Psoas muscle (tissue), 7 donors: ENCODE measurements at regions not wholly inside any gene's neighbourhood (a gene's known extent, or its start where the extent isn't known, plus 50 kb on each side); places are given as distances from the start of the nearest gene placed in this dataset.

Experiments
- ATAC-seq, 4 donors: fragments of 200-7000 bp; cut with Tn5 transposase; one replicate each; pipeline ENCODE4 v1.9.1; 2020; ENCODE audit warnings: moderate library complexity in 3 of 4, mild to moderate bottlenecking in 2 of 4
- DNase-seq, 2 donors: peaks; one replicate each; pipeline ENCODE4 v3.0.0-alpha.2; 2020
- H3K27ac ChIP-seq: fragments of 200-600 bp; one replicate; pipeline ENCODE4 v1.8.0; 2022
- H3K27me3 ChIP-seq, 3 donors: fragments of 200-600 bp in 1 of 3; one replicate each; pipeline versions ENCODE4 v1.6.1 to v1.8.0; 2013 to 2022; ENCODE audit warnings: low read length in 2 of 3, mild to moderate bottlenecking in 2 of 3, moderate library complexity in 1 of 3; ENCODE audit not compliant: insufficient read depth in 3 of 3
- H3K36me3 ChIP-seq, 2 donors: fragments of 200-600 bp in 1 of 2; one replicate each; pipeline versions ENCODE4 v1.6.1 to v1.8.0; 2013 to 2022; ENCODE audit warnings: low read depth in 1 of 2, mild to moderate bottlenecking in 1 of 2, moderate library complexity in 1 of 2; ENCODE audit not compliant: insufficient read depth in 1 of 2
- H3K4me1 ChIP-seq: fragments of 200-600 bp; one replicate; pipeline ENCODE4 v1.8.0; 2022
- H3K4me3 ChIP-seq: fragments of 200-600 bp; one replicate; pipeline ENCODE4 v1.8.0; 2022; ENCODE audit warnings: mild to moderate bottlenecking
- H3K9me3 ChIP-seq: fragments of 200-600 bp; one replicate; pipeline ENCODE4 v1.8.0; 2022
- WGBS, 3 donors: extraction: QIAGEN DNeasy Blood & Tissue Kit; methylation state at CpG; one replicate each; pipeline versions ENCODE4 v1.1.6 to v1.1.7; 2013; 5-methylcytosine and 5-hydroxymethylcytosine counted together
- intact Hi-C, 2 donors: fragments of 100-400 bp; cut with DNase I; formaldehyde crosslinking; loops; one replicate each; pipeline versions ENCODE4 v1.11.0 to v1.14.2; 2022
- TF ChIP-seq, protein P1 (sequence below): fragments of 200-600 bp; IDR thresholded peaks from one replicate; pipeline ENCODE4 v1.8.0; 2022; ENCODE audit warnings: antibody characterized with exemption
- donor health status: healthy with polysubstance abuse.
- donor health status: DM: no; HTN: no; CAD: no; lungs with moderate emphysema.
- donor health status: Bipolar disorder and iron deficiency.
- donor health status: healthy.
- donor health status: DM: yes; HTN: yes; CAD: no.
- donor health status: DM: no; HTN: no; CAD: no.
- donor health status: DM: yes; HTN: yes; CAD: no.

GRCh38 chr7:81370822-81371221 lies 399.0 kb downstream of the HGF start:
- Histone ChIP-seq H3K9me3 (no peaks in the 10 kb centered on the region), H3K4me3 (no peak overlapping the region), H3K27ac (no peak overlapping the region), H3K36me3 (no peaks in the 10 kb centered on the region), H3K27me3 (no peaks in the 10 kb centered on the region), H3K4me1 (no peaks in the 10 kb centered on the region)
- TF ChIP-seq, protein P1, sequence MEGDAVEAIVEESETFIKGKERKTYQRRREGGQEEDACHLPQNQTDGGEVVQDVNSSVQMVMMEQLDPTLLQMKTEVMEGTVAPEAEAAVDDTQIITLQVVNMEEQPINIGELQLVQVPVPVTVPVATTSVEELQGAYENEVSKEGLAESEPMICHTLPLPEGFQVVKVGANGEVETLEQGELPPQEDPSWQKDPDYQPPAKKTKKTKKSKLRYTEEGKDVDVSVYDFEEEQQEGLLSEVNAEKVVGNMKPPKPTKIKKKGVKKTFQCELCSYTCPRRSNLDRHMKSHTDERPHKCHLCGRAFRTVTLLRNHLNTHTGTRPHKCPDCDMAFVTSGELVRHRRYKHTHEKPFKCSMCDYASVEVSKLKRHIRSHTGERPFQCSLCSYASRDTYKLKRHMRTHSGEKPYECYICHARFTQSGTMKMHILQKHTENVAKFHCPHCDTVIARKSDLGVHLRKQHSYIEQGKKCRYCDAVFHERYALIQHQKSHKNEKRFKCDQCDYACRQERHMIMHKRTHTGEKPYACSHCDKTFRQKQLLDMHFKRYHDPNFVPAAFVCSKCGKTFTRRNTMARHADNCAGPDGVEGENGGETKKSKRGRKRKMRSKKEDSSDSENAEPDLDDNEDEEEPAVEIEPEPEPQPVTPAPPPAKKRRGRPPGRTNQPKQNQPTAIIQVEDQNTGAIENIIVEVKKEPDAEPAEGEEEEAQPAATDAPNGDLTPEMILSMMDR, result no peak
- WGBS, 3 donors, result 66 to 79% (median 73%) methylated on average over 1 of the region's 1 CpG
- DNase-seq, result no peak
- intact Hi-C loops, result no loop called here
- no peak for ATAC-seq

GRCh38 chr7:81367326-81367931 lies 402.4 kb downstream of the HGF start:
- ATAC-seq, result no peak
- no peak overlapping the region for H3K4me3 ChIP-seq
- 67 to 74% (median 67%) methylated on average over 3 of the region's 3 CpGs for WGBS, 3 donors
- H3K27me3 ChIP-seq, result no peaks in the 10 kb centered on the region
- intact Hi-C loops, result no loop called here
- TF ChIP-seq, protein P1, result no peak
- H3K36me3 ChIP-seq, result no peaks in the 10 kb centered on the region
- no peaks in the 10 kb centered on the region for H3K4me1 ChIP-seq
- H3K27ac ChIP-seq, result no peak overlapping the region
- H3K9me3 ChIP-seq, result no peaks in the 10 kb centered on the region
- peak; percentile 32 to 49 for DNase-seq

DNA sequence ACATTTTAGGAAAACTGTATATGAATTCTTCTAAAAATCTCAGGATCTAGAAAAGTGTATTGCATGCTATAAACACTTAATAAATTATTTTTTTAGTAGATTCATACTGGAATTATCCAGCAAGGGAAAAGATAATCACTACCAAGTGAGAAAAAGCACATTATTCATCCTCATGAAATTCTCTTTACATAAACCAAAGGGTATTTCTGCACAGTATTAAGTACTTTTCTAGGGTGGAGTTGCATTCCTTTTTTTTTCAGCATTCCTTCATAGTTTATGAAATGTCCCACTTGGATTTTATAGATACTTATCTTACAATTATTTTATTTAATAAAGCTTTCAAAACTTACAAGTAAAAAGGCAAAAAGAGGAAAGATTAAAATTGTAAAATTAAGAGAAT lies 403.3 kb downstream of the HGF start:
- DNase-seq, result no peak
- no peak for ATAC-seq
- TF ChIP-seq, protein P1, result no peak
- Histone ChIP-seq H3K4me1 (no peaks in the 10 kb centered on the region), H3K27ac (no peak overlapping the region), H3K27me3 (no peaks in the 10 kb centered on the region), H3K9me3 (no peaks in the 10 kb centered on the region), H3K36me3 (no peaks in the 10 kb centered on the region), H3K4me3 (no peak overlapping the region)
- intact Hi-C loops, result no loop called here

- Histone ChIP-seq H3K9me3 (no peaks in the 10 kb centered on the region), H3K4me3 (no peak overlapping the region), H3K36me3 (no peaks in the 10 kb centered on the region), H3K27ac (no peak overlapping the region), H3K27me3 (no peaks in the 10 kb centered on the region), H3K4me1 (no peaks in the 10 kb centered on the region)
- intact Hi-C loops, result no loop called here
- WGBS, 3 donors, result 75 to 77% (median 77%) methylated on average over 2 of the region's 2 CpGs
- ATAC-seq, result no peak
- TF ChIP-seq, protein P1, result no peak
- no peak for DNase-seq
These were observed 408.0 kb downstream of the HGF start for GRCh38 chr7:81361769-81362312.

DNA sequence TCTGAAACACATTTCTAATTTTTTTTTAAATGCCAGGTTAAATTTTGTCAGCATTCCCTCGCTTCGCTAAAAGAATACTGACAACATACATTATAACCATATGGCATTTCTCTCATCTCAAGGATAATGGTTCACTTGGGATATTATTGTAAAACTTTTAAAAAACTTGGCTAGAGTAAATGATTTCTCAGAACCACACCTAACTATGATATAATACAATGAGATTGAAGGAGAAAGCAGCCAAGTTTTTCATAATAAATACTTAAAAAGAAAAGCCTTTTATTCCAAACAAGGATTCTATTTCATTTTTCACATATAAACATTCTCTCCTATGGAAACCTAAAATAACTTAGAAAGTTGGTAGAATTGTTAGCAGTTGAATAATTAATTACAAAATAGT lies 413.9 kb downstream of the HGF start:
- no peak for ATAC-seq

More for the DNA sequence above, 413.9 kb downstream of the HGF start:
- 59 to 71% (median 65%) methylated on average over 2 of the region's 2 CpGs for WGBS, 3 donors
- Histone ChIP-seq H3K9me3 (no peaks in the 10 kb centered on the region), H3K36me3 (no peaks in the 10 kb centered on the region), H3K27ac (no peak overlapping the region), H3K4me3 (no peak overlapping the region), H3K27me3 (no peaks in the 10 kb centered on the region), H3K4me1 (no peaks in the 10 kb centered on the region)
- no peak for DNase-seq
- intact Hi-C loops, result no loop called here
- TF ChIP-seq, protein P1, result no peak
